ENCODE measurements at regions not wholly inside any gene's neighbourhood (a gene's known extent, or its start where the extent isn't known, plus 50 kb on each side); places are given as distances from the start of the nearest gene placed in this dataset.

- ChIA-PET POLR2A (no interaction called here), CTCF (ENCODE audit: low intra/inter-chr PET ratio, low total read pairs) (no interaction called here)
- DNase-seq (ENCODE audit: low spot score) (no peak), FAIRE-seq (no peak), ATAC-seq (peak; percentile 19; the same call in 2 of the 3 replicates)
- WGBS (ENCODE audit: low lambda C conversion rate): 4% methylated on average over 5 of the region's 27 CpGs
- Histone ChIP-seq H3K4me1 (ENCODE audit: insufficient read depth, low read length) (peaks cover 5% of the 10 kb centered on the region), H3K79me2 (ENCODE audit: insufficient read depth, low read length) (no peaks in the 10 kb centered on the region), H2AFZ (ENCODE audit: low read length) (no peak overlapping the region), H3K27me3 (ENCODE audit: control insufficient read depth in 1 of 2, insufficient read depth in 2 of 2, low read length in 2 of 2) (peaks cover 21 to 82% of the 10 kb centered on the region in 2 experiments; a peak in 4 of 5 replicates), H3K27ac (ENCODE audit: extremely low read length, insufficient read depth, low read length) (no peak overlapping the region), H4K20me1 (ENCODE audit: insufficient read depth, low read length) (no peaks in the 10 kb centered on the region), H3K9me3 (ENCODE audit: low read length) (no peaks in the 10 kb centered on the region), H3K4me2 (ENCODE audit: low read depth, low read length) (no peak overlapping the region), H3K36me3 (replicated peaks in 1 of 2; ENCODE audit: control insufficient read depth in 1 of 2, insufficient read depth in 2 of 2, low read length in 2 of 2) (no peaks in the 10 kb centered on the region), H3K9ac (ENCODE audit: insufficient read depth, low read depth, low read length) (no peak overlapping the region), H3K4me3 (replicated peaks in 1 of 3; ENCODE audit: insufficient read depth in 1 of 3, low read depth in 2 of 3, low read length in 3 of 3) (no peak overlapping the region)
- no TSS peak for BruUV-seq (replicated peaks)
- in situ Hi-C loops (cut with HindIII; ENCODE audit: extremely low pct_ligation_motif_present, low pct_unique_long_range_greater_than_20kb) (no loop called here), intact Hi-C loops (cut with micrococcal nuclease; ENCODE audit: unreplicated experiment) (no loop called here)
- no peak for TF ChIP-seq TP53 (CRISPR knock-in tag; conservative IDR thresholded peaks at IDR 0.05)
- TF ChIP-seq E2F5 (CRISPR knock-in tag; conservative IDR thresholded peaks at IDR 0.05): no peak
- TF ChIP-seq, protein P1, sequence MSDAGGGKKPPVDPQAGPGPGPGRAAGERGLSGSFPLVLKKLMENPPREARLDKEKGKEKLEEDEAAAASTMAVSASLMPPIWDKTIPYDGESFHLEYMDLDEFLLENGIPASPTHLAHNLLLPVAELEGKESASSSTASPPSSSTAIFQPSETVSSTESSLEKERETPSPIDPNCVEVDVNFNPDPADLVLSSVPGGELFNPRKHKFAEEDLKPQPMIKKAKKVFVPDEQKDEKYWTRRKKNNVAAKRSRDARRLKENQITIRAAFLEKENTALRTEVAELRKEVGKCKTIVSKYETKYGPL (CRISPR knock-in tag; IDR thresholded peaks at IDR 0.05): no peak
- TF ChIP-seq ONECUT2 (CRISPR knock-in tag; IDR thresholded peaks at IDR 0.05): no peak
- TF ChIP-seq HMGXB3 (CRISPR knock-in tag; IDR thresholded peaks at IDR 0.05; ENCODE audit: borderline replicate concordance): no peak
- TF ChIP-seq MLX (CRISPR knock-in tag; IDR thresholded peaks at IDR 0.05): no peak
- no peak for TF ChIP-seq NPAS2 (CRISPR knock-in tag; IDR thresholded peaks at IDR 0.05; ENCODE audit: borderline replicate concordance)
- TF ChIP-seq CENPX (CRISPR knock-in tag; IDR thresholded peaks at IDR 0.05): no peak
- TF ChIP-seq ZNF253 (CRISPR knock-in tag; IDR thresholded peaks at IDR 0.05; ENCODE audit: borderline replicate concordance): no peak
- no peak for TF ChIP-seq ZNF75D (CRISPR knock-in tag; IDR thresholded peaks at IDR 0.05; ENCODE audit: borderline replicate concordance)
- TF ChIP-seq TAF1 (CRISPR knock-in tag; IDR thresholded peaks at IDR 0.05): no peak
- TF ChIP-seq, protein P2, sequence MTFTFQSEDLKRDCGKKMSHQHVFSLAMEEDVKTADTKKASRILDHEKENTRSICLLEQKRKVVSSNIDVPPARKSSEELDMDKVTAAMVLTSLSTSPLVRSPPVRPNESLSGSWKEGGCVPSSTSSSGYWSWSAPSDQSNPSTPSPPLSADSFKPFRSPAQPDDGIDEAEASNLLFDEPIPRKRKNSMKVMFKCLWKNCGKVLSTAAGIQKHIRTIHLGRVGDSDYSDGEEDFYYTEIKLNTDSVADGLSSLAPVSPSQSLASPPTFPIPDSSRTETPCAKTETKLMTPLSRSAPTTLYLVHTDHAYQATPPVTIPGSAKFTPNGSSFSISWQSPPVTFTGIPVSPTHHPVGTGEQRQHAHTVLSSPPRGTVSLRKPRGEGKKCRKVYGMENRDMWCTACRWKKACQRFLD (CRISPR knock-in tag; IDR thresholded peaks at IDR 0.05; ENCODE audit: borderline replicate concordance): no peak
- TF ChIP-seq ZNF597 (CRISPR knock-in tag; IDR thresholded peaks at IDR 0.05): no peak
- no peak for TF ChIP-seq ZNF382 (CRISPR knock-in tag; IDR thresholded peaks at IDR 0.05; ENCODE audit: borderline replicate concordance)
- TF ChIP-seq NKX3-1 (CRISPR knock-in tag; IDR thresholded peaks at IDR 0.05): no peak
Observed at GRCh38 chr22:49021131-49021925, 806.3 kb downstream of the BRD1 start.

All from HepG2 (cell line).